ENCODE measurements at regions not wholly inside any gene's neighbourhood (a gene's known extent, or its start where the extent isn't known, plus 50 kb on each side); places are given as distances from the start of the nearest gene placed in this dataset.
A peak's percentile ranks its signal among the peaks of the same experiment; 100 is the strongest.

DNA sequence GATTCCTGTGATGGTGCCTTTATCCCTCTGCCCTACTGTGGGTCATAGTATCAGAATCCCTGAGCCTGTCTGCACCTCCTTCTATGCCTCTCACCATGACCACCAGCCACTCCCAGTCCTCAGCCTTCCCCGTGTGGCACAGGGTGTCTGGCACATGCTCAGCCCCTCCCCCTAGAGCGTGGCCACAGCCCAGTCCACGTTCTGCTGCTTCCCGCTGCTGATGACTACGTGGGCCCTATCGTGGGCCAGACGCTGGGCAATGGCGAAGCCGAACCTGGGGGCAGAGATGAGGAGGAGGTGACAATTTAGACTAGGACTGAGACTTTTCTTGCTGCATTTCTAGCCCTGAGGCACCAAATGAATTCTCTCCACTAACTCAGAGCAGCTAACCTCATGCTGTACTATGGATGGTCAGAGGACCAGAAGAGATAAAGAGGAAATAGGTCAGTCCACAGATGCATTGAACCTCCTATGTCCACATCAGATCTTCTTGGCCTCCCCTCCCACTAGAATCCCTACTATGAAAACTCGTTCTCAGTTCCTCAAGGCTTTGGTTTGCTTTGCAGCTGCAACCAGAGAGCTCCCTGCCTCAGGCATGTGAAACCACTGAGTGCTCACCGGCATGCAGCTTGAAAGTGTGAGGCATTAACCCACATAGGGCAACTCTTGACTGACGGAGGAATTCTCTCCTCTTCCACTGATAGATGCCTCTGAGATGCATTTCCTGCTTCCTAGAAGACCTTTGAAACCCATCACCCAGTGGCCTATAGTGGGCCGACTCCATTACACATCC, 126.3 kb upstream of the DHRS4 start:
- no peaks in the 10 kb centered on the region for H3K9me3 ChIP-seq (ENCODE audit: control insufficient read depth in 1 of 2, insufficient read depth in 1 of 2, low read length in 2 of 2)
- ATAC-seq (ENCODE audit: poor library complexity) (no peak), DNase-seq (no peak)
- intact Hi-C loops (cut with DNase I, micrococcal nuclease) = no loop called here
- no peaks in the 10 kb centered on the region for H3K9me3 Mint-ChIP-seq
- H3K4me3 Mint-ChIP-seq = no peak overlapping the region
- H3K4me3 ChIP-seq (ENCODE audit: low read length) = no peak overlapping the region
- CTCF ChIA-PET = no interaction called here
- peaks cover 9% of the 10 kb centered on the region for H3K27me3 Mint-ChIP-seq
- no peaks in the 10 kb centered on the region for H3K36me3 Mint-ChIP-seq (ENCODE audit: low read depth)
- peaks cover 0 to 6% of the 10 kb centered on the region in 2 experiments for H3K27me3 ChIP-seq (ENCODE audit: control insufficient read depth in 1 of 2, insufficient read depth in 2 of 2, low read length in 2 of 2)
- POLR2A ChIA-PET = no interaction called here
- TF ChIP-seq, protein P1, sequence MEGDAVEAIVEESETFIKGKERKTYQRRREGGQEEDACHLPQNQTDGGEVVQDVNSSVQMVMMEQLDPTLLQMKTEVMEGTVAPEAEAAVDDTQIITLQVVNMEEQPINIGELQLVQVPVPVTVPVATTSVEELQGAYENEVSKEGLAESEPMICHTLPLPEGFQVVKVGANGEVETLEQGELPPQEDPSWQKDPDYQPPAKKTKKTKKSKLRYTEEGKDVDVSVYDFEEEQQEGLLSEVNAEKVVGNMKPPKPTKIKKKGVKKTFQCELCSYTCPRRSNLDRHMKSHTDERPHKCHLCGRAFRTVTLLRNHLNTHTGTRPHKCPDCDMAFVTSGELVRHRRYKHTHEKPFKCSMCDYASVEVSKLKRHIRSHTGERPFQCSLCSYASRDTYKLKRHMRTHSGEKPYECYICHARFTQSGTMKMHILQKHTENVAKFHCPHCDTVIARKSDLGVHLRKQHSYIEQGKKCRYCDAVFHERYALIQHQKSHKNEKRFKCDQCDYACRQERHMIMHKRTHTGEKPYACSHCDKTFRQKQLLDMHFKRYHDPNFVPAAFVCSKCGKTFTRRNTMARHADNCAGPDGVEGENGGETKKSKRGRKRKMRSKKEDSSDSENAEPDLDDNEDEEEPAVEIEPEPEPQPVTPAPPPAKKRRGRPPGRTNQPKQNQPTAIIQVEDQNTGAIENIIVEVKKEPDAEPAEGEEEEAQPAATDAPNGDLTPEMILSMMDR (IDR thresholded peaks at IDR 0.05) = no peak
- H3K4me1 Mint-ChIP-seq (ENCODE audit: low read depth) = no peaks in the 10 kb centered on the region
- H3K27ac ChIP-seq (ENCODE audit: low read depth in 1 of 2, low read length in 2 of 2) = no peak overlapping the region
- H3K27ac Mint-ChIP-seq = no peak overlapping the region
- H3K4me1 ChIP-seq (ENCODE audit: insufficient read depth, low read length) = no peaks in the 10 kb centered on the region
- no peaks in the 10 kb centered on the region for H3K36me3 ChIP-seq (ENCODE audit: insufficient read depth, low read length)

GRCh38 chr14:23828001-23828400, 125.6 kb upstream of the DHRS4 start:
- intact Hi-C loops (cut with DNase I, micrococcal nuclease) = no loop called here
- H3K36me3 ChIP-seq (ENCODE audit: insufficient read depth, low read length) = no peaks in the 10 kb centered on the region
- Mint-ChIP-seq H3K9me3 (no peaks in the 10 kb centered on the region), H3K36me3 (ENCODE audit: low read depth) (no peaks in the 10 kb centered on the region), H3K4me3 (no peak overlapping the region), H3K4me1 (ENCODE audit: low read depth) (no peaks in the 10 kb centered on the region), H3K27me3 (peaks cover 9% of the 10 kb centered on the region), H3K27ac (no peak overlapping the region)
- POLR2A ChIA-PET = no interaction called here
- peaks cover 0 to 6% of the 10 kb centered on the region in 2 experiments for H3K27me3 ChIP-seq (ENCODE audit: control insufficient read depth in 1 of 2, insufficient read depth in 2 of 2, low read length in 2 of 2)
- no peaks in the 10 kb centered on the region for H3K9me3 ChIP-seq (ENCODE audit: control insufficient read depth in 1 of 2, insufficient read depth in 1 of 2, low read length in 2 of 2)
- H3K4me3 ChIP-seq (ENCODE audit: low read length) = no peak overlapping the region
- TF ChIP-seq, protein P1 (IDR thresholded peaks at IDR 0.05) = no peak
- no peak for DNase-seq
- ATAC-seq (ENCODE audit: poor library complexity) = no peak
- CTCF ChIA-PET = interaction anchor here (1.1 kb wide), 1 partner anchor 10 kb away, joined by 4 read pairs; no protein-coding TSS in a partner anchor
- H3K4me1 ChIP-seq (ENCODE audit: insufficient read depth, low read length) = no peaks in the 10 kb centered on the region
- no peak overlapping the region for H3K27ac ChIP-seq (ENCODE audit: low read depth in 1 of 2, low read length in 2 of 2)

- ATAC-seq (ENCODE audit: poor library complexity) (no peak), DNase-seq (peak in 1 of 14 experiments; percentile 2)
- Histone ChIP-seq H3K27ac (ENCODE audit: low read depth in 1 of 2, low read length in 2 of 2) (no peak overlapping the region), H3K36me3 (ENCODE audit: insufficient read depth, low read length) (no peaks in the 10 kb centered on the region), H3K4me1 (ENCODE audit: insufficient read depth, low read length) (no peaks in the 10 kb centered on the region), H3K27me3 (ENCODE audit: control insufficient read depth in 1 of 2, insufficient read depth in 2 of 2, low read length in 2 of 2) (peaks cover 0 to 6% of the 10 kb centered on the region in 2 experiments), H3K4me3 (ENCODE audit: low read length) (no peak overlapping the region), H3K9me3 (ENCODE audit: control insufficient read depth in 1 of 2, insufficient read depth in 1 of 2, low read length in 2 of 2) (no peaks in the 10 kb centered on the region)
- ChIA-PET CTCF (interaction anchor here (1.1 kb wide), 1 partner anchor 10 kb away, joined by 4 read pairs; no protein-coding TSS in a partner anchor), POLR2A (no interaction called here)
- Mint-ChIP-seq H3K36me3 (ENCODE audit: low read depth) (no peaks in the 10 kb centered on the region), H3K27me3 (peaks cover 9% of the 10 kb centered on the region), H3K27ac (no peak overlapping the region), H3K9me3 (no peaks in the 10 kb centered on the region), H3K4me3 (no peak overlapping the region), H3K4me1 (ENCODE audit: low read depth) (no peaks in the 10 kb centered on the region)
- intact Hi-C loops (cut with DNase I, micrococcal nuclease) = no loop called here
- TF ChIP-seq, protein P1 (IDR thresholded peaks at IDR 0.05) = no peak
Observed at GRCh38 chr14:23828616-23829015, 125.0 kb upstream of the DHRS4 start.
